ENCODE measurements at regions not wholly inside any gene's neighbourhood (a gene's known extent, or its start where the extent isn't known, plus 50 kb on each side); places are given as distances from the start of the nearest gene placed in this dataset.

DNA sequence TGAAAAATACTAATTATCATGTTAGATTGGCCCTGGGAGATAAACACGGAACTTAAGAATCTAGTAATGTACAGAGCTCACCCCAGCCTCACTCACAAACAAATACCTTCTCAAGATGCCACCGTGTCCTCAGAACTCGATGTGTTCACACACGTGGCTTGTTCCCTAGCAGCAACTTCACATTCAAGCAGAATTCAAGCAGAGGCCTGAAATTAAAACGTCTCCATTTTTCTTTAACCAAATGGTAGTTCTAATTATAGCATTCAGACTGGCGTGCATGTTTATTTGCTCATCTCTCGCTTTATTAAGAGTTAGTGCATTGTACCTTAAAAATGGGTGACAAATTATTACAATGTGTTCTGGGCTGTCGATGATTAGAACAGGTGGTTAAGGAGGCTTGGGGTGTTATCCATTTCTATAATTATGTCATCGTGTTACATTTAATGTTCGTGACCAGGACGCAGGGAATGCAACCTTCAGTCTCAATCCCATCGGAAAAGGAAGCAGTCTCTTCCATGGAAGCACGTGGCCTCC is 57.3 kb upstream of the SLC66A3 start:
- H3K4me3 ChIP-seq (ENCODE audit: low read length in 3 of 3) = no peak overlapping the region
- no peak overlapping the region for H3K27ac ChIP-seq (ENCODE audit: low read depth in 2 of 2, low read length in 2 of 2)
- TF ChIP-seq, protein P1, sequence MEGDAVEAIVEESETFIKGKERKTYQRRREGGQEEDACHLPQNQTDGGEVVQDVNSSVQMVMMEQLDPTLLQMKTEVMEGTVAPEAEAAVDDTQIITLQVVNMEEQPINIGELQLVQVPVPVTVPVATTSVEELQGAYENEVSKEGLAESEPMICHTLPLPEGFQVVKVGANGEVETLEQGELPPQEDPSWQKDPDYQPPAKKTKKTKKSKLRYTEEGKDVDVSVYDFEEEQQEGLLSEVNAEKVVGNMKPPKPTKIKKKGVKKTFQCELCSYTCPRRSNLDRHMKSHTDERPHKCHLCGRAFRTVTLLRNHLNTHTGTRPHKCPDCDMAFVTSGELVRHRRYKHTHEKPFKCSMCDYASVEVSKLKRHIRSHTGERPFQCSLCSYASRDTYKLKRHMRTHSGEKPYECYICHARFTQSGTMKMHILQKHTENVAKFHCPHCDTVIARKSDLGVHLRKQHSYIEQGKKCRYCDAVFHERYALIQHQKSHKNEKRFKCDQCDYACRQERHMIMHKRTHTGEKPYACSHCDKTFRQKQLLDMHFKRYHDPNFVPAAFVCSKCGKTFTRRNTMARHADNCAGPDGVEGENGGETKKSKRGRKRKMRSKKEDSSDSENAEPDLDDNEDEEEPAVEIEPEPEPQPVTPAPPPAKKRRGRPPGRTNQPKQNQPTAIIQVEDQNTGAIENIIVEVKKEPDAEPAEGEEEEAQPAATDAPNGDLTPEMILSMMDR (IDR thresholded peaks at IDR 0.05; ENCODE audit: borderline replicate concordance, extremely low read depth, insufficient read depth) = no peak
- H3K36me3 ChIP-seq (ENCODE audit: control insufficient read depth in 2 of 3, insufficient read depth in 3 of 3, low read length in 3 of 3) = no peaks in the 10 kb centered on the region
- intact Hi-C loops (cut with DNase I) = no loop called here
- no peaks in the 10 kb centered on the region for H3K4me1 ChIP-seq (ENCODE audit: control insufficient read depth in 2 of 3, insufficient read depth in 2 of 3, low read depth in 1 of 3, low read length in 3 of 3)
- H3K27me3 ChIP-seq (ENCODE audit: control insufficient read depth, insufficient read depth, low read length) = no peaks in the 10 kb centered on the region
- H3K9me3 ChIP-seq (ENCODE audit: control insufficient read depth in 2 of 3, insufficient read depth in 1 of 3, low read length in 3 of 3) = no peaks in the 10 kb centered on the region
- H3K9ac ChIP-seq (ENCODE audit: low read length in 3 of 3) = no peak overlapping the region
- no peak for DNase-seq
- FAIRE-seq = no peak

DNA sequence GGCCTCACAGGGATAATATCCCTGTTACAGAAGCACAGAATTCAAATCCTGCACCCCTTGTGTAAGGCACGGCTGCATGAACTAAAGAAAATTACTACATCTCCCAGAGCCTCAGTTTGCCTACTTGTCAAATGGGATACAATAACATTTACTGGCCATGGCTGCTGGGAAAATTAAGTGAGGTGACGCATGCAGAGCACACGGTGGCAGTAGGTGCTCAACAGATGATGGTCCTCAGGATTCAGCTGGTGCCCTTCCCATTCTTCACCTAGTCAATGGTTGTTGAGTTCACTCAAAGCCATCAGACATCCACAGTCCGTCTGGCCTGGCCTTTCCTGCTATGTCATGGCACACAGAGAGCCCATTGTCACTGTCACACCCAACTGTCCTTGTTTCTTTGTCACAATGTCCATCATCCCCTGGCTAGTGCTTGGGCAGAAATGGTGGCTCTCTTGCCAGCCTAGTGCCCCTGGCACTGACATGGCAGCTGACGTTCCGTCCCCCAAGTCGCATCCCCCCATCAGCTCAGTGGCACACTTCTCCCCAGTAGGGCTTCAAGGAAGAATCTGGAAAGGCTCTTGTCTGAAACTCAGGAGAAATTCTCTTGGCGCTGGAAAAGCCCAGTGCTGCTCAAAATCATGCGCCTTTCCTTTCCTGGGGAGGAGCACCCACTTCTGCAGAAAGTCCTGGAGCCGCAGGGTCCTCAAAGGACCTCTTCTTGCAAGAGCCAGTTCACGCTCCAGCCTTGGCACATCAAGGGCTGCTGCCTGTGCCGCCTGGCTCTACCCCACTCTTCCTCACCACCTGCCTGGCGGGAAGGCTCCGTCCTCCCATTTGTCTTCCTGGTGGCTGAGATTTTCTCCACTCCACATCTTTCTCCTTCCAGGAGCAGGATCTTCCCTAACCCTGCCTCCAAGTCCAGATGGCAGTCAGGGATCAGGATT is 55.9 kb upstream of the SLC66A3 start:
- no peaks in the 10 kb centered on the region for H3K36me3 ChIP-seq (ENCODE audit: control insufficient read depth in 2 of 3, insufficient read depth in 3 of 3, low read length in 3 of 3)
- peak in 1 of 5 donors; percentile 13 for DNase-seq
- no peaks in the 10 kb centered on the region for H3K9me3 ChIP-seq (ENCODE audit: control insufficient read depth in 2 of 3, insufficient read depth in 1 of 3, low read length in 3 of 3)
- no peak for FAIRE-seq
- intact Hi-C loops (cut with DNase I) = no loop called here
- TF ChIP-seq, protein P1 (IDR thresholded peaks at IDR 0.05; ENCODE audit: borderline replicate concordance, extremely low read depth, insufficient read depth) = no peak
- H3K4me3 ChIP-seq (ENCODE audit: low read length in 3 of 3) = no peak overlapping the region
- H3K27ac ChIP-seq (ENCODE audit: low read depth in 2 of 2, low read length in 2 of 2) = no peak overlapping the region
- no peaks in the 10 kb centered on the region for H3K4me1 ChIP-seq (ENCODE audit: control insufficient read depth in 2 of 3, insufficient read depth in 2 of 3, low read depth in 1 of 3, low read length in 3 of 3)
- H3K27me3 ChIP-seq (ENCODE audit: control insufficient read depth, insufficient read depth, low read length) = no peaks in the 10 kb centered on the region
- H3K9ac ChIP-seq (ENCODE audit: low read length in 3 of 3) = no peak overlapping the region

DNA sequence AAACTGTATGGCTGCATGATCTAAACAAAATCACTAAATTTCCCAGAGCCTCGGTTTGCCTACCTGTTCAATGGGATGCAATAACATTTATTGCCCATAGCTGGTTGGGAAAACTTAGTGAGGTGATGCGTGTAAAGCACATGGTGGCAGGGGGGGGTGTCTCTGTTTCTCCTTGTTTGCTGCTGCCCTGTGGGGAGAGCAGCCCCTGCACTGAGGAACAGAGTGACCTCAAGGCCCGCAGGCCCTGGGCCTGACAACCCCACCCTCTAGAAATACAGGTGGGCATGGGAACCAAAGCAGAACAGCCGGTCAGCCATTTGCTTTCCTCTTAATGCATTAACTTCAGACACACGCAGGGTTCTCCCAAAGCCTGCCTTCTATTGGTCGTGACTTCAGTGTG is 55.1 kb upstream of the SLC66A3 start:
- intact Hi-C loops (cut with DNase I) = no loop called here
- Histone ChIP-seq H3K27me3 (ENCODE audit: control insufficient read depth, insufficient read depth, low read length) (no peaks in the 10 kb centered on the region), H3K9ac (ENCODE audit: low read length in 3 of 3) (no peak overlapping the region), H3K4me1 (ENCODE audit: control insufficient read depth in 2 of 3, insufficient read depth in 2 of 3, low read depth in 1 of 3, low read length in 3 of 3) (no peaks in the 10 kb centered on the region), H3K4me3 (ENCODE audit: low read length in 3 of 3) (no peak overlapping the region), H3K27ac (ENCODE audit: low read depth in 2 of 2, low read length in 2 of 2) (no peak overlapping the region), H3K9me3 (ENCODE audit: control insufficient read depth in 2 of 3, insufficient read depth in 1 of 3, low read length in 3 of 3) (no peaks in the 10 kb centered on the region), H3K36me3 (ENCODE audit: control insufficient read depth in 2 of 3, insufficient read depth in 3 of 3, low read length in 3 of 3) (no peaks in the 10 kb centered on the region)
- TF ChIP-seq, protein P1 (IDR thresholded peaks at IDR 0.05; ENCODE audit: borderline replicate concordance, extremely low read depth, insufficient read depth) = no peak
- DNase-seq = peak in 1 of 5 donors; percentile 7
- no peak for FAIRE-seq
